PC-9 (cell line): ENCODE measurements at regions not wholly inside any gene's neighbourhood (a gene's known extent, or its start where the extent isn't known, plus 50 kb on each side); places are given as distances from the start of the nearest gene placed in this dataset.

ENCODE experiments used
- EZH2 ChIP-seq: fragments of 200-600 bp; sonication (generic); IDR thresholded peaks from 2 replicates; pipeline ENCODE4 v1.8.0; 2017; ENCODE audit warnings: antibody characterized with exemption, low read depth
- TF ChIP-seq, protein P1 (sequence below): fragments of 200-600 bp; sonication (generic); conservative IDR thresholded peaks from 2 replicates; pipeline ENCODE4 v1.6.1; 2017; ENCODE audit warnings: mixed run types, antibody characterized with exemption, mild to moderate bottlenecking, moderate library complexity

DNA sequence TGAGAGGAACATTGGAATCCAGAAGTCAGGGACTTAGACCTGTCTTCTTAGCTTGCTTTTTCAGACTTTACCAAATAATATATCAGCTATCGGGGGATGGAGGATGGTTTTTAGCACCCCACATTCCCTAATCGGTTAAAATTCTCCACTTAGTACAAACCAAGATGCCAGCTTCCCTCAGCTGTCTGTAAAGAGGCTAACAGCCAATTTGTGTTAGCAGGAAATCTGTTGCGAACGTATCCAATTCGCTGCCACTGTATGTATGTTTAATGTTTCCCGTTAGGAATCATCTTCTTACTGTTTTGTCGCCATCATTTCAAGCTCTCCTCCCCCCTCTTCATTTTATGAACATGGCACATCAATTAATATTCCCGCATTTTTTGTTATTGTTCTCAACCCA, 289.0 kb downstream of the BCL11B start:
- TF ChIP-seq, protein P1, sequence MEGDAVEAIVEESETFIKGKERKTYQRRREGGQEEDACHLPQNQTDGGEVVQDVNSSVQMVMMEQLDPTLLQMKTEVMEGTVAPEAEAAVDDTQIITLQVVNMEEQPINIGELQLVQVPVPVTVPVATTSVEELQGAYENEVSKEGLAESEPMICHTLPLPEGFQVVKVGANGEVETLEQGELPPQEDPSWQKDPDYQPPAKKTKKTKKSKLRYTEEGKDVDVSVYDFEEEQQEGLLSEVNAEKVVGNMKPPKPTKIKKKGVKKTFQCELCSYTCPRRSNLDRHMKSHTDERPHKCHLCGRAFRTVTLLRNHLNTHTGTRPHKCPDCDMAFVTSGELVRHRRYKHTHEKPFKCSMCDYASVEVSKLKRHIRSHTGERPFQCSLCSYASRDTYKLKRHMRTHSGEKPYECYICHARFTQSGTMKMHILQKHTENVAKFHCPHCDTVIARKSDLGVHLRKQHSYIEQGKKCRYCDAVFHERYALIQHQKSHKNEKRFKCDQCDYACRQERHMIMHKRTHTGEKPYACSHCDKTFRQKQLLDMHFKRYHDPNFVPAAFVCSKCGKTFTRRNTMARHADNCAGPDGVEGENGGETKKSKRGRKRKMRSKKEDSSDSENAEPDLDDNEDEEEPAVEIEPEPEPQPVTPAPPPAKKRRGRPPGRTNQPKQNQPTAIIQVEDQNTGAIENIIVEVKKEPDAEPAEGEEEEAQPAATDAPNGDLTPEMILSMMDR: no peak
- no peak for TF ChIP-seq EZH2
